SK-N-MC (cell line): ENCODE measurements at regions not wholly inside any gene's neighbourhood (a gene's known extent, or its start where the extent isn't known, plus 50 kb on each side); places are given as distances from the start of the nearest gene placed in this dataset.

ENCODE experiments used
- DNase-seq: peaks from one replicate; pipeline ENCODE4 v3.0.0-alpha.2; 2011; ENCODE audit warnings: low read depth, low spot score
- H3K27ac ChIP-seq: fragments of 200-600 bp; sonication (generic); 2 replicates; pipeline ENCODE4 v1.5.1; 2016; ENCODE audit warnings: mixed run types
- H3K36me3 ChIP-seq: fragments of 200-600 bp; sonication (generic); 2 replicates; pipeline ENCODE4 v1.6.1; 2017; ENCODE audit warnings: antibody characterized with exemption, low read length, mixed read lengths; ENCODE audit not compliant: insufficient read depth
- H3K4me3 ChIP-seq: fragments of 200-600 bp; sonication (generic); 2 replicates; pipeline ENCODE4 v1.5.1; 2016
- H3K9ac ChIP-seq: fragments of 200-600 bp; sonication (generic); 2 replicates; pipeline ENCODE4 v1.8.0; 2017; ENCODE audit warnings: mixed run types, mixed read lengths; ENCODE audit not compliant: insufficient read length
- H3K9me3 ChIP-seq: fragments of 200-600 bp; sonication (generic); 2 replicates; pipeline ENCODE4 v1.6.1; 2017; ENCODE audit warnings: low read depth, mild to moderate bottlenecking, antibody characterized with exemption, low read length, moderate library complexity, mixed read lengths
- EZH2 ChIP-seq: fragments of 200-600 bp; sonication (generic); IDR thresholded peaks from one replicate; pipeline ENCODE4 v1.6.1; 2017; ENCODE audit warnings: antibody characterized with exemption
- FOXP2 ChIP-seq: optimal IDR thresholded peaks from 2 replicates; pipeline ENCODE3; 2011; ENCODE audit warnings: mild to moderate bottlenecking, moderate library complexity; ENCODE audit not compliant: insufficient read depth; ENCODE audit errors: extremely low read length, control extremely low read depth
- POLR2AphosphoS5 ChIP-seq: IDR thresholded peaks from 2 replicates; pipeline ENCODE4 v1.6.1; 2012; ENCODE audit warnings: mild to moderate bottlenecking, low read depth, low read length, borderline replicate concordance

- DNase-seq, result no peak
- Histone ChIP-seq H3K4me3 (no peak overlapping the region), H3K9ac (no peak overlapping the region), H3K27ac (no peak overlapping the region), H3K9me3 (no peaks in the 10 kb centered on the region), H3K36me3 (no peaks in the 10 kb centered on the region)
- TF ChIP-seq POLR2AphosphoS5, result no peak
- TF ChIP-seq FOXP2, result no peak
- no peak for TF ChIP-seq EZH2
These were observed 553.7 kb downstream of the COL12A1 start for GRCh38 chr6:74651948-74652842.

- H3K36me3 ChIP-seq, result no peaks in the 10 kb centered on the region
- no peak overlapping the region for H3K9ac ChIP-seq
- H3K27ac ChIP-seq, result no peak overlapping the region
- no peak overlapping the region for H3K4me3 ChIP-seq
- no peak for DNase-seq
- no peak for TF ChIP-seq POLR2AphosphoS5
- no peak for TF ChIP-seq FOXP2
- no peak for TF ChIP-seq EZH2
- H3K9me3 ChIP-seq, result no peaks in the 10 kb centered on the region
These were observed 555.2 kb downstream of the COL12A1 start for GRCh38 chr6:74650668-74651067.

GRCh38 chr6:74646461-74646860 is 559.4 kb downstream of the COL12A1 start:
- H3K9ac ChIP-seq, result no peak overlapping the region
- no peak overlapping the region for H3K27ac ChIP-seq
- no peaks in the 10 kb centered on the region for H3K9me3 ChIP-seq
- no peak for TF ChIP-seq POLR2AphosphoS5
- no peak for TF ChIP-seq FOXP2
- TF ChIP-seq EZH2, result no peak
- no peaks in the 10 kb centered on the region for H3K36me3 ChIP-seq
- no peak for DNase-seq
- no peak overlapping the region for H3K4me3 ChIP-seq

GRCh38 chr6:74645108-74645849 is 560.6 kb downstream of the COL12A1 start:
- H3K27ac ChIP-seq, result no peak overlapping the region
- no peak overlapping the region for H3K9ac ChIP-seq
- no peaks in the 10 kb centered on the region for H3K36me3 ChIP-seq
- no peak for TF ChIP-seq EZH2
- no peak for TF ChIP-seq FOXP2
- TF ChIP-seq POLR2AphosphoS5, result no peak
- H3K4me3 ChIP-seq, result no peak overlapping the region
- H3K9me3 ChIP-seq, result no peaks in the 10 kb centered on the region
- DNase-seq, result no peak

- TF ChIP-seq EZH2 (no peak), FOXP2 (no peak), POLR2AphosphoS5 (no peak)
- no peaks in the 10 kb centered on the region for H3K36me3 ChIP-seq
- H3K9ac ChIP-seq, result no peak overlapping the region
- no peaks in the 10 kb centered on the region for H3K9me3 ChIP-seq
- H3K4me3 ChIP-seq, result no peak overlapping the region
- H3K27ac ChIP-seq, result no peak overlapping the region
- DNase-seq, result no peak
These were observed 563.8 kb downstream of the COL12A1 start for GRCh38 chr6:74642101-74642500.

- no peak for DNase-seq
- no peak overlapping the region for H3K27ac ChIP-seq
- TF ChIP-seq FOXP2 (no peak), POLR2AphosphoS5 (no peak), EZH2 (no peak)
- no peaks in the 10 kb centered on the region for H3K9me3 ChIP-seq
- no peaks in the 10 kb centered on the region for H3K36me3 ChIP-seq
- no peak overlapping the region for H3K9ac ChIP-seq
- H3K4me3 ChIP-seq, result no peak overlapping the region
These were observed 567.4 kb downstream of the COL12A1 start for GRCh38 chr6:74638412-74638811.

GRCh38 chr6:74632196-74632875 is 573.5 kb downstream of the COL12A1 start:
- H3K36me3 ChIP-seq, result no peaks in the 10 kb centered on the region
- H3K27ac ChIP-seq, result no peak overlapping the region
- no peak overlapping the region for H3K4me3 ChIP-seq
- H3K9me3 ChIP-seq, result no peaks in the 10 kb centered on the region
- H3K9ac ChIP-seq, result no peak overlapping the region
- DNase-seq, result no peak
- TF ChIP-seq EZH2, result no peak
- TF ChIP-seq FOXP2, result no peak
- TF ChIP-seq POLR2AphosphoS5, result no peak

- Histone ChIP-seq H3K4me3 (no peak overlapping the region), H3K9me3 (no peaks in the 10 kb centered on the region), H3K36me3 (no peaks in the 10 kb centered on the region), H3K9ac (no peak overlapping the region), H3K27ac (no peak overlapping the region)
- no peak for DNase-seq
- no peak for TF ChIP-seq POLR2AphosphoS5
- no peak for TF ChIP-seq EZH2
- no peak for TF ChIP-seq FOXP2
These were observed 574.3 kb downstream of the COL12A1 start for GRCh38 chr6:74631564-74631963.
